Stimulated activated effector memory CD8-positive, alpha-beta T cell treated with anti-CD3 and anti-CD28 coated beads, Interleukin-12 subunit alpha, Interleukin-12 subunit beta, amount 100 ng/mL, for 72 hours (primary cell): ENCODE measurements at regions not wholly inside any gene's neighbourhood (a gene's known extent, or its start where the extent isn't known, plus 50 kb on each side); places are given as distances from the start of the nearest gene placed in this dataset.

ENCODE experiments used
- ATAC-seq: fragments of 150-1000 bp; cut with Tn5 transposase; 2 replicates; pipeline ENCODE4 v1.10.0; 2021
- DNase-seq, 2 donors: peaks; one replicate each; pipeline ENCODE4 v3.0.0; 2021 to 2022; ENCODE audit warnings: low spot score in 2 of 2
- H3K27ac Mint-ChIP-seq: one replicate; pipeline ENCODE4 v1.8.0; 2022; ENCODE audit warnings: mild to moderate bottlenecking, mixed read lengths
- H3K36me3 Mint-ChIP-seq: one replicate; pipeline ENCODE4 v1.8.0; 2022; ENCODE audit warnings: mild to moderate bottlenecking, mixed read lengths
- H3K4me1 Mint-ChIP-seq: one replicate; pipeline ENCODE4 v1.8.0; 2022; ENCODE audit warnings: mixed read lengths
- H3K4me3 Mint-ChIP-seq: one replicate; pipeline ENCODE4 v1.8.0; 2022; ENCODE audit warnings: mild to moderate bottlenecking, mixed read lengths
- H3K9me3 Mint-ChIP-seq: one replicate; pipeline ENCODE4 v1.8.0; 2022; ENCODE audit warnings: mixed read lengths

DNA sequence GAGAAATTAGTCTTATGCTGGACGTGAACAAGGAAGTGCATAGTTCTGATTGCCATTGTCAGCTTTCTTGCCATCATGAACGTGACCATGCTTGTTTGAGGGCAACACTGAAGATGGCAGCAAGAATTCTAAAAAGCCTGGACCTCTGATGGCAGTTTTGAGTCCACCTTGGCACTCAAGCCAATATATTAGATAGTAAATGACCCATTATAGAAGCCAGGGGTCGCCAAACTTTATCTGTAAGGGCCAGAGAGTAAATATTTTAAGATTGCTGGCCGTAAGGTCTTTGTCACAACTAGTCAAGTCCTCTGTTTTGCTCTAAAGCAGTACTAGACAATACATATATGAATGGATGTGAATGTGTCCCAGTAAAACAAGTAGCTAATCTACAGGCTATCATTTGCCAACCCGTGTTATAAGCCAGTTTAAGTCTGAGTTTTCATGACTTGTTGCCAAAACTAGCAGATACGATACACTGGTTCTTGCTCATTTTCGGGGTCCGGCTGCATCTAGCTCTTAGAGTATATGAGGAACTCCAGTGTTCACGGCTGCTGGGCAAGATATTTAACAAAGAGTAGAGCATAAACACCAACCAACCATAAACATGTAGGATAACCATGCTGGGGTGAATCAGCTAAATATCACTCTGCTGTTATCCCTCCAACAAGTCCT, 73.1 kb upstream of the PELI1 start:
- ATAC-seq (no peak), DNase-seq (no peak)
- Mint-ChIP-seq H3K36me3 (peaks cover 14% of the 10 kb centered on the region), H3K27ac (no peak overlapping the region), H3K4me3 (no peak overlapping the region), H3K4me1 (peaks cover 23% of the 10 kb centered on the region), H3K9me3 (peaks cover 2% of the 10 kb centered on the region)

DNA sequence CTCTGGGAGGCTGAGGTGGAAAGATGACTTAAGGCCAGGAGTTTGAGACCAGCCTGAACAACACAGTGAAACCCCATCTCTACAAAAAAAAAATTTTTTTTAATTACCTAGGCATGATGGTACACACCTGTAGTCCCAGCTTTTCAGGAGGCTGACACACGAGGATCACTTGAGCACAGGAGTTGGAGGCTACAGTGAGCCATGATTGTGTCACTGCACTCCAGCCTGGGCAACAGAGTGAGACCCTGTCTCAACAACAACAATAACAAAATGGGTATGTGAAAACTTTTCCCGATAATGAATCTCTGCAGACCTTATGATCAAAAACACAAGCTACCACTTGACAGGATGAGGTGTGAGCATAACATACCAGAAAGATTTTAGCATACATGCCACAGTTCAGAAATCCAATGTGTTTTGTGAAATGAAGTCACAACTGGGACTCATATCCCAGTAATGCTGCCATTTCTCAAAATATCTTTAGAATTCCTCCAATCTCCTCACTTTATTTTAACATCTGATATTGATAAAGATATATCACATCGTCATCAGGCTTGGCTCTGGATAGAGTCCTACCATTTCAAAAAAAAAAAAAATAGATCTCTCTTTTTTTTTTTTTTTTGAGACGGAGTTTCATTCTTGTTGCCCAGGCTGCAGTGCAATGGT, 74.0 kb upstream of the PELI1 start:
- Mint-ChIP-seq H3K36me3 (peaks cover 14% of the 10 kb centered on the region), H3K27ac (no peak overlapping the region), H3K9me3 (peaks cover 2% of the 10 kb centered on the region), H3K4me3 (no peak overlapping the region), H3K4me1 (peaks cover 22% of the 10 kb centered on the region)
- ATAC-seq, result no peak
- no peak for DNase-seq

DNA sequence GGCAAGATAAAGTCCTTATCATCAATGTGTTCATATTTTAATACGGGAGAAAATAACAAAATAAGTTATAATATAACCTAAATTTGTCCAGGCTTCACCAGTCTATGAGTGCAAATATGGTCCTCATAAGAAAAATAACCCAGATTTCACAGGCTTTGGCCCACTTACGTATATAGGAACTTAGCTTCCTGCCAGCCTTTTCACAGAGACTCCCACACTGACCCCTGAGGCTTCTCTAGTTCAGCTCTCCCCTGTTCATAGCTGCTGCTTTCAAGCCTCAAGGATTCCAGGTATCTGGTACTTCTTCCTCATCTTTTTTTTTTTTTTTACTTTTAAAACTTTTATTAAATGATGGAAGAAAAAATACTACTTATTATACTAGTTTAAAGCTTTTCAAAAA, 74.9 kb upstream of the PELI1 start:
- Mint-ChIP-seq H3K4me1 (peaks cover 14% of the 10 kb centered on the region), H3K36me3 (peaks cover 8% of the 10 kb centered on the region), H3K4me3 (no peak overlapping the region), H3K27ac (no peak overlapping the region), H3K9me3 (peaks cover 2% of the 10 kb centered on the region)
- no peak for DNase-seq
- no peak for ATAC-seq

DNA sequence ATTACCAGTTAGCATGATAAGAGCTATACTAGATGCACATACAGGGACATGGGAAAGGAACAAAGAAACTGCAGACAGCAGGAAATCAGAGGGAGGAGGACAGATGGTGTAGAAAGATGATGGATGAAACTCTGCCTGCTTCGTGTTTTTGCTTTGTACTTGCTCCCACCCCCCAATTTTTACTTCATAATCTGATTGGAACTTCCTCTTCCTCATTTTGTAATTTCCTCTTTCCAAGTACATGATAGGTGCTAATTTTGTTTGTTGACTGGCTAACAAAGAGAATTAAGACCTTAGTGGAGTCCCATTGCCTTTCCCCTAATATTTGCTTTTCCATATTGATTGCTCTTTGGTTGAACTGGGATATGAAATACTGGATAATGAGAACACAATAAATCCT, 76.0 kb upstream of the PELI1 start:
- DNase-seq (no peak), ATAC-seq (no peak)
- Mint-ChIP-seq H3K9me3 (peaks cover 2% of the 10 kb centered on the region), H3K27ac (no peak overlapping the region), H3K4me3 (no peak overlapping the region), H3K4me1 (peaks cover 10% of the 10 kb centered on the region), H3K36me3 (no peaks in the 10 kb centered on the region)

DNA sequence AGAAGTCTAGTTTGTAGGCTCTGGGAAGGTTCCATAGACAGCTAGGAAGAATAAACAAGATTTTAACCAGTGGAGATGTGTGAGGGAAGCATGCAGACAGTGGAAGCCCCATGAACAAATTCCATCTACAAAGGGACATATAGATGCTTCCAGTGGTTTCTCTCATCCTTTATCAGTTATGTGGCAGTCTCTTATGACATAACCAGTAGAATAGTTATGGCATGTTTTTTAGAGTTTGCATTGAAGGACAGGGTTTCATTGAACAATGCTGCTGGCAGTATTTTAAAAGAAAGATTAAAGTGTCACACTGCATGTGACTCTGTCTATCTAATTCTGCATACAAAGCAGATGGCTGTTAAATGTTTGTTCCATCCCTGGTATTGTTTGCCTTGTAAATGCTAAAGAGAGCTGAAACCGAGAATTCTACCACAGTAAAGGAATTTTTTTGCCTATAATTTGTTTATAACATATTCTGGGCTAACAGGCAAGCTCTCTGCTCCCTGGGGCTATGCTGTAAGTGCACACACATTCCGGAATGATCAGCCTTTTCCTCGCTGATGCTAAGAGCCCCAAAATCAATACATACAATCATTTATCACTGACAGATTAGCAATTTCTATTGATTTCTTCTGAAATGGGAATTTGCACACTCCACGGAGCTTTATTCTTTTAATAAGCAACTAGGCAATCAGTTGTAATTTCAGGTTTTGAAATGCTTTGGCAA, 76.8 kb upstream of the PELI1 start:
- H3K4me3 Mint-ChIP-seq, result no peak overlapping the region
- no peak for ATAC-seq
- H3K36me3 Mint-ChIP-seq, result no peaks in the 10 kb centered on the region
- peaks cover 17% of the 10 kb centered on the region for H3K4me1 Mint-ChIP-seq
- DNase-seq, result no peak
- H3K9me3 Mint-ChIP-seq, result peaks cover 2% of the 10 kb centered on the region
- no peak overlapping the region for H3K27ac Mint-ChIP-seq

DNA sequence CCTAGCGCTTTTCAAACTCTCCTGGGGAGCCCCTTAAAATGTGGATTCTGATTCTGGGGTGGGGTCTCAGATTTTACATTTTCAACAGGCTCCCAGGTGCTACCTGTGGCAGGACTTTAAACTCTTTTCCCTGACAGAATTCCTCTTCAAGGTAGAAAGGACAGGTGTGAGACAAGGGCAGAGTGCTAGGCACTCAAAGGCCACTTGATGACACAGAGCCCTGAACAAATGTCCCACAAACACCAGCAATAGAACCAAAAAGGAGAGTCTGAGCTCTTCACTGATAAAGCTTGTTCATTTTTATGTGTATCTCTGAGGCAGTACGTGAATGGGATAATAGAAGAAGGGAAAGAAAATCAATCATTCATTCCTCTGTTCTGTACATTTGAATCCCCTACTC, 77.7 kb upstream of the PELI1 start:
- H3K27ac Mint-ChIP-seq, result no peak overlapping the region

DNA sequence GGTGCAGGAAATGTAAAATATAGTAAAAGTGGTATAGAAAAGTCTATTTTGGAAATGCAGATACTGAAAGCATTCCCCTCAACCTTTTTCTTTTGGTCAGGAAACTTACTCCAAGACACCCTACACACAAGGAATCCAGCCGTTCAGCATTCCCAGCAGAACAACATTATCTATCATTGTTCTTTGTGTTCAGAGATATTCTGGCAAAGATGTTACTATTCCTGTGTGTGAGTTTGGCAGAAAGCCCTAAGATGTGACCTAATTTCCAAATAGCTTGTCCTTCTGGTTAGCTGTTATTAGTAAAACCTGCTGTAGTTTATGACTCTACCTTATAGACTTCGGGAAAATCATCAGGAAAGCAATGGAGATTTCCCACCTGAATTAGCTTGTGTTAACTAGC, 78.1 kb upstream of the PELI1 start:
- H3K4me3 Mint-ChIP-seq, result no peak overlapping the region
- no peak overlapping the region for H3K27ac Mint-ChIP-seq
- no peak for ATAC-seq
- H3K4me1 Mint-ChIP-seq, result peaks cover 17% of the 10 kb centered on the region
- DNase-seq, result no peak
- H3K36me3 Mint-ChIP-seq, result no peaks in the 10 kb centered on the region
- H3K9me3 Mint-ChIP-seq, result no peaks in the 10 kb centered on the region

More for the DNA sequence above, 77.7 kb upstream of the PELI1 start:
- DNase-seq (no peak), ATAC-seq (no peak)
- Mint-ChIP-seq H3K9me3 (no peaks in the 10 kb centered on the region), H3K36me3 (no peaks in the 10 kb centered on the region), H3K4me1 (peaks cover 17% of the 10 kb centered on the region), H3K4me3 (no peak overlapping the region)

DNA sequence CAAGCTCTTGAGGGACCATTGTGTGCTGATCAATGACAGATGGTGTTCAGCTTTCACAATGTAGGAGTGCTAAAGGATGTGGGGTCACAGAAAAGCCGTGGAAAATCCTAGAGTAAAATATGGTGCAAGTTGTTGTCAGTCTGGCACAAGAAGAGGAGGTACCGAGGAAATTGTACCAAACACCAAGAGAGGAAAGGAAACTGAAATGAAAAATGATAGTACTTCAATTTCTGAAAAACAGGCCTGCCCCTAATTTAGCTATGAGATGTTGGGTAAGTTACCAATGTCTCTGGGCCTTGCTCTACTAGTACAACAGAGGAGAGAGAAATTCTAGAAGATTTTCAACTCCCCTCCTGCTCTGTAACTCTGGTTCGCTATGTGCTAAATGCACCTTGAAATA, 78.8 kb upstream of the PELI1 start:
- DNase-seq, result no peak
- H3K9me3 Mint-ChIP-seq, result no peaks in the 10 kb centered on the region

DNA sequence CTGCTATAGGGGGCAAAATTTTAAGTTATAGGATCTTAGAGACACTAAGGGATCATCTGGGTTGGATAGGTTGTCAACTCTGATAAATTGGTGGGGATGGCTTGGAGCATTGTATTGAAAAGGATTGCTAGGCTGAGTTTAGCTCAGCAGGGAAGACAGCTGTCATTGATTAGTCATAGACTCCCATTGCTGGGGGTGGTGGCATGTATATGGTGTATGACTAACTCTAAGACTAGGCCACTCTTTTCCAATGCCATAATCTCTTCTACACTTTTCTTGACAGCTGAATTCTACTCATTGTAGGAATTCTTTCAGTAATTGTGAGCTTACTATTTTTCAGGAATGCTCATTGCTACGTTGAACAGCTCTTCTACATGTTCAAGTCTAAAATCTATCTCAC, 81.3 kb upstream of the PELI1 start:
- no peak for DNase-seq
- ATAC-seq, result peak; percentile 95
- no peaks in the 10 kb centered on the region for H3K9me3 Mint-ChIP-seq
- H3K36me3 Mint-ChIP-seq, result no peaks in the 10 kb centered on the region
- H3K4me1 Mint-ChIP-seq, result peaks cover 30% of the 10 kb centered on the region
- no peak overlapping the region for H3K4me3 Mint-ChIP-seq
- no peak overlapping the region for H3K27ac Mint-ChIP-seq

More for the DNA sequence above, 78.8 kb upstream of the PELI1 start:
- Mint-ChIP-seq H3K4me1 (peaks cover 21% of the 10 kb centered on the region), H3K4me3 (no peak overlapping the region), H3K36me3 (no peaks in the 10 kb centered on the region), H3K27ac (no peak overlapping the region)
- no peak for ATAC-seq

DNA sequence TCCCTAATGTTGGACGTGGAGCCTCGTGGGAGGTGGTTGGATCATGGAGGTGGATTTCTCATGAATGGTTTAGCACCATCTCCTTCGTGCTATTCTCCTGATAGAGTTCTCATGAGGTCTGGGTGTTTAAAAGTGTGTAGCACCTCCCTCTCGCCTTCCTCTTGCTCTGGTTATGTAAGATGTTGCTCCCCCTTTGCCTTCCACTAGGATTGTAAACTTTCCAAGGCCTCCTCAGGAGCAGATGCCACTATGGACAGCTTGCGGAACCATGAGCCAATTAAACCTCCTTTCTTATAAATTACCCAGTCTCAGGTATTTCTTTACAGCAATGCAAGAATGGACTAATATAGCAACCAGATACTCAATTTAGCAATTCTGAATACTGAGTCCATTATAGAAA, 82.4 kb upstream of the PELI1 start:
- no peak overlapping the region for H3K27ac Mint-ChIP-seq
- H3K36me3 Mint-ChIP-seq, result no peaks in the 10 kb centered on the region
- no peaks in the 10 kb centered on the region for H3K9me3 Mint-ChIP-seq
- H3K4me1 Mint-ChIP-seq, result peaks cover 30% of the 10 kb centered on the region
- ATAC-seq (no peak), DNase-seq (no peak)
- H3K4me3 Mint-ChIP-seq, result no peak overlapping the region

DNA sequence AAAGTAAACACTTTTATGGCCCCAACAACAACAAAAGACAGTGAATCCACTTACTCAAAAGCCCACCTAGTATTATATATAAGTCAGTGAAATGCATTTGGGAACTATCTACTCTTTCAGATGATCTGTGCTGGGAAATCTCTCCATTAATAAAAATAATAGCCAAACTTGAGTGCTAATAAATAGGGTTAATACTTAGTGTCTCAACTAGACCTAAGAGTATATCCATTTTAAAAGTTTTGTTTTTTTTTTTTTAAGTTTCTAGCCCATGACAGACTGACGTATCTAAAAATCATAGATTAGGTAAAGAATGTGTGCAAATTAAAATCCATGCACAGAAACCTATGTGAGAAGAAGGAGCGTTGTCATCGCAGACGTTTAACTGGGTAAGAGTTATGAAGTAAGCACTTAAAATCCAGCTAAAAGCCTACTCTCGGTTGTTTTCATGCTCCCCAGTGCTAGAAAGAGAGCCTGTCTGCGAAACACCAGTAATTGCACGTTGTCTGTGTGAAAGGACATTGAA, 83.4 kb upstream of the PELI1 start:
- Mint-ChIP-seq H3K36me3 (no peaks in the 10 kb centered on the region), H3K4me1 (peaks cover 27% of the 10 kb centered on the region), H3K27ac (no peak overlapping the region), H3K4me3 (peak overlapping the region; percentile 78), H3K9me3 (no peaks in the 10 kb centered on the region)
- ATAC-seq (no peak), DNase-seq (no peak)

DNA sequence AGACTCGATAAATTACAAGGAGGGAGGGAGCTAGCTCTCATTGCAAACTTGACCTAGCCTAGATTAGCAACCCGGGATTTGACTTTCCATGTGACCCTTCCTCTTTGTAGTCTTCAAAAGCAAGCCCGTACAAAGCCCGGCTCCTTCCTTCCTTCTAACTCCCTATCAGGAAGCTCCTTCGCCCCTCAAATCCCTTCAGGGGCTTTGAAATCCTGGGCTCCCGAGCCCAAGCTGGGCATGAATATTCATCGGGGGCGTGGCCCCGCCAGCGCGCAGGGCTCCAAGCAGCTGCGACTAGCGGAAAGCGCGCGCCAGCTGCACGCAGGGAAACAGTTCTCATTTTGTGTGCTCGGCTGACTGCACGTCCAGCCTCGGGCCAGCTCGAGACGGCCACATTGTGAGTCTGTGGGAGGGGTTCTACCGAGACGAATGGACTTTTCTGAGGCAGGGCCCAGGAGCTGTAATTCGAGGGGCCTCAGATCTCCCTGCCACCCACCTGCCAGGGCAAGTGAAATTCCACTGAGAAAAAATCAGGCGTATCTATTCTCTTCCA, 84.0 kb upstream of the PELI1 start:
- peaks cover 21% of the 10 kb centered on the region for H3K4me1 Mint-ChIP-seq

DNA sequence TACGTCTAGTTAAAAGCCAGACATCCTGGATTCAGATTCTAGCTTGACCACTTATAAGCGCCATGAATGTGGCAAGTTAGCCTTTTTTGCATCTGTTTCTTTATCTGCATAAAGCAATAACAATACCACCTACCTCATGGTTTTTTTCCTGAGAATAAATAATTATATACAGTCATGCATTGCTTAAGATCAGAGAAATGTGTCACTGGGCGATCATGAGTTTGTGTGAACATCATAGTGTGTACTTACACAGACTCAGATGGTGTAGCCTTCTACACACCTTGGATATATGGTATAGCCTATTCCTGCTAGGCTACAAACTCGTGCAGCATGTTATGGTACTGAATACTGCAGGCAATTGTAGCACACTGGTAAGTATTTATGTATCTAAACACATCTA, 84.7 kb upstream of the PELI1 start:
- H3K9me3 Mint-ChIP-seq, result no peaks in the 10 kb centered on the region
- no peaks in the 10 kb centered on the region for H3K36me3 Mint-ChIP-seq
- peaks cover 21% of the 10 kb centered on the region for H3K4me1 Mint-ChIP-seq
- peak overlapping the region; percentile 78 for H3K4me3 Mint-ChIP-seq
- DNase-seq, result no peak
- no peak overlapping the region for H3K27ac Mint-ChIP-seq
- ATAC-seq, result no peak

More for the DNA sequence above, 84.0 kb upstream of the PELI1 start:
- Mint-ChIP-seq H3K9me3 (no peaks in the 10 kb centered on the region), H3K36me3 (no peaks in the 10 kb centered on the region), H3K4me3 (peak overlapping the region; percentile 78), H3K27ac (no peak overlapping the region)
- peak; percentile 79 for ATAC-seq
- peak; percentile 40 to 65 for DNase-seq

DNA sequence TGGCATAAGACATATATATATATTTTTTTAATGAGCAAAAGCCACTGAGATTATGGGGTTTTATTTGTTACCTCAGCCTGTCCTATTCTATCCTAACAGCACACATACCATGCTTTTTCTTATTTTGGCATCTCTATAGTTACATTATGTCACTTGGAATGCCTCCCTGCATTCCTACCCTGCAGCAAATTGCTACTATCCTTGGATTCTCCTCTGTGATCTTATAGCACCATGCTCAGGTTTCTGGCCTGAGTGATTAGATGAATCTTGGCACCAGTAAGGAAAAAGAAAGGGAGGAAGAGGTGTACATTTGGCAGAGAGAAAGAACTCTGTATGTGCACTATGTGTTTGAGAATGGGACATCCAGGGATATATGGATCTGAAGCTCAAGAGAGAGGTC, 86.3 kb upstream of the PELI1 start:
- Mint-ChIP-seq H3K4me3 (no peak overlapping the region), H3K36me3 (no peaks in the 10 kb centered on the region), H3K4me1 (peaks cover 17% of the 10 kb centered on the region), H3K27ac (no peak overlapping the region), H3K9me3 (no peaks in the 10 kb centered on the region)
- DNase-seq (no peak), ATAC-seq (no peak)

DNA sequence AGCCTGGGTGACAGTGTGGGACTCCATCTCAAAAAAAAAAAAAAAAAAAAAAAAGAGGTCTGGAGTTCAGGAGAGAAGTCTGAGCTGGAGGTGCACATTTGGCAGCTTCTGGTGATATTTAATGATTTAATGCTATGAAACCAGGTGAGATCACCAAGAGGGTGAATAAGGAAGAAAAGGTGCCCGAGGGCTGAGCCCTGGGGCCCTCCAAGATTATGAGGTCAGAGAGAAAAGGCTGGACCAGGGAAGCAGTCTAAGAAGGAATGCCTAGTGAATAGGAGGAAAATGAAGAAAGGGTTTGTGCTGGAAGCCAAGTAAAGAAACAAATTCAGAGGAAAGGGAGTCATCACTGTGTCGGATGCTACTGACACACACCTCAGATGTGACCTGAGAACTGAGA, 88.0 kb upstream of the PELI1 start:
- ATAC-seq, result no peak
- H3K4me3 Mint-ChIP-seq, result no peak overlapping the region
- no peaks in the 10 kb centered on the region for H3K9me3 Mint-ChIP-seq
- peaks cover 13% of the 10 kb centered on the region for H3K4me1 Mint-ChIP-seq
- no peak overlapping the region for H3K27ac Mint-ChIP-seq
- H3K36me3 Mint-ChIP-seq, result no peaks in the 10 kb centered on the region
- no peak for DNase-seq
